ENCODE measurements at regions not wholly inside any gene's neighbourhood (a gene's known extent, or its start where the extent isn't known, plus 50 kb on each side); places are given as distances from the start of the nearest gene placed in this dataset.
"Not testable (repeated sequence)": the region's sequence is repeated elsewhere in the genome, so short reads cannot be mapped to it uniquely, and the experiment has no call there.

DNA sequence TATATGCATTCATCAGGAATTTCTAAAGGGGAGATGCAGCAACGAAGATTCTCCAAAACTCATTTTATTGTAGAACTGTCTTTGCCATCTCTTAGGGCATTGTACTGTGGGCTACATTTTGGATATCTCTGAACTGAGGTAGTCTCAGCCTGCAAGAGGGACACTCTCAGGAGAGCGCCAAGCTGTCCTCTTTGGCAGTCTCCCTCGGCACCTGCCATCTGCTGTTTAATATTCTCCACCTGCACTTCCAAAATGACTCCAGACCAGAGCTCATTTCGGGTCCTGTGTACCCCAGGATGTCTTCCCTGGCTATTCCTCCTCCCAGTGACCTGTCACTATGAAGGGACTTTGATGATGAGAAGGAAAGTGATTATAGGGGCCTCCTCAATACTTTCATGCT is 356.3 kb upstream of the C1orf174 start:
- peak; percentile 38 for DNase-seq

DNA sequence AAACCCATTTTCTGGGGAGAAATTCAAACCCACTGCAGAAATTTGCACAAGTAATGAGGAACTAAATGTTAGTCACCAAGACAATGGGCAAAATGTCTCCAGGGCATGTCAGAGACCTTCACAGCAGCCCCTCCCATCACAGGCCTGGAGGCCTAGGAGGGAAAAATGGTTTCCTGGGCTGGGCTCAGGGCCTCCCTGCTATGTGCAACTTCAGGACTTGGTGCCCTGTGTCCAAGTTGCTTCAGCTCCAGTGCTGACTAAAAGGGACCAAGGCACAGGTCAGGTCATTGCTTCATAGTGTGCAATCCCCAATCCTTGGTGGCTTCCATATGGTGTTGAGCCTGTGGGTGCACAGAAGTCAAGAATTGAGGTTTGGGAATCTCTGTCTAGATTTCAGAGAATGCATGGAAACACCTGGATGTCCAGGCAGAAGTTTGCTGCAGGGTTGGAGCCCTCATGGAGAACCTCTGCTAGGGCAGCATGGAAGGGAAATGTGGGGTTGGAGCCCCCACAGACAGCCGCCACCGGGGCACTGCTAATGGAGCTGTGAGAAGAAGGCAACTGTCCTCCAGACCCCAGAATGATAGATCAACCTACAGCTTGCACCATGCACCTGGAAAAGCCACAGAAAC is 358.2 kb upstream of the C1orf174 start:
- DNase-seq, result not testable (repeated sequence)

- DNase-seq, result no peak
These were observed 361.3 kb upstream of the C1orf174 start for GRCh38 chr1:4261327-4261726.

DNA sequence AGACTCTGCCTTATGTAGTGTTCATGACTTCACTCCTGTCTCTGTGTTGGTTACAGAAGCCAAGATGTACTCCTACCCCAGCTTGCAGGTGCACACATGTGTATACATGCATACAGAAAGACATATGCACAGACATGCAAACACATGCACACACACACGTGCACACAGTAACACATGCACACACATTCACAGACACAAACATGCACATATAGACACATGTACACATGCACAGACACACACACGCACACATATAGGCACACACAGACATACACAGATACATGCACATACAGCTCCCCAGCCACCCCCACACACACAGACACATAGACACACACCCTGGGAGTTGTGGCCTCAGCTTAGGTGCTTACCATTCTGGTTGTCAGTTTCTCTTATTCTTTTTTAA is 362.6 kb upstream of the C1orf174 start:
- DNase-seq, result no peak

- no peak for DNase-seq
These were observed 363.6 kb upstream of the C1orf174 start for GRCh38 chr1:4263699-4264098.

DNA sequence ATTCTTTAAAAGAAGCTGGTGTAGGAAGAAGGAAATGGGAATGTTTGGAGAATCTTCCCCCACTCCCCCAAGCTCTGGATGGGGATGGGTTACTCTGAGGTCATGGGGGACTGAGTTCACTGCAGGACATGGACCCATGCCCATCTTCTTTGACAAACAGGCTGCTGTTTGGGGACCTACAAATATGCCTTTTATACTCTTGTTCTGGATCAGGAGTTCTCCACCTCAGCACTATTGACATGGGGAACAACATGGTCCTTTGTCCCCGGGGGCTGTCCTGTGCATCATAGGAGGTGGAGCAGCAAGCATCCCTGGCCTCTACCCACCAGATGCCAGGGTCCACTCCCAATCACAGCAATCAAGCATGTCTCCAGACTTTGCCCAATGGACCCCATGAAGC is 365.8 kb upstream of the C1orf174 start:
- no peak for DNase-seq

- DNase-seq, result no peak
These were observed 367.5 kb upstream of the C1orf174 start for GRCh38 chr1:4267381-4268261.

GRCh38 chr1:4268262-4268888 is 368.3 kb upstream of the C1orf174 start:
- no peak for DNase-seq

GRCh38 chr1:4268889-4269284 is 368.8 kb upstream of the C1orf174 start:
- DNase-seq, result no peak

DNA sequence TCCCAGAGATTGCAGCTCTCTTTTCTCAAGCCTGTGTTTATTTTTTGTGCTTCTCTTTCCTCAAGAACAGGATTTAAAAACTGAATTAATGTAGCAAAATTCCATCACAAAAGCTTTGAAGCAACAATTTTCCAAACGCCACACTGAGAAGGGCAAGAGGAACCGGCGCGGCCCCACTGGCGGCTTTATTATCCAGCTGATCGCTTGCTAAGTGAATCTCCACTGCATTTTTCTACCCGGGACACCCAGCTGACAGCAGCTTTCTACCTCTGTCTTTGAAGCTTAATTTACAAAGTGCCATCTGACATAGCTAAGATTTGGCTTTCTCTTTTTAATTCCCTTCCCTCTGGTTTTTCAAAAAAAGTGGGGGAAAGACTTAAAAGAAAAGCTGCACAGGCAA is 369.3 kb upstream of the C1orf174 start:
- DNase-seq, result no peak

- DNase-seq, result no peak
These were observed 370.0 kb upstream of the C1orf174 start for GRCh38 chr1:4269952-4270570.

DNA sequence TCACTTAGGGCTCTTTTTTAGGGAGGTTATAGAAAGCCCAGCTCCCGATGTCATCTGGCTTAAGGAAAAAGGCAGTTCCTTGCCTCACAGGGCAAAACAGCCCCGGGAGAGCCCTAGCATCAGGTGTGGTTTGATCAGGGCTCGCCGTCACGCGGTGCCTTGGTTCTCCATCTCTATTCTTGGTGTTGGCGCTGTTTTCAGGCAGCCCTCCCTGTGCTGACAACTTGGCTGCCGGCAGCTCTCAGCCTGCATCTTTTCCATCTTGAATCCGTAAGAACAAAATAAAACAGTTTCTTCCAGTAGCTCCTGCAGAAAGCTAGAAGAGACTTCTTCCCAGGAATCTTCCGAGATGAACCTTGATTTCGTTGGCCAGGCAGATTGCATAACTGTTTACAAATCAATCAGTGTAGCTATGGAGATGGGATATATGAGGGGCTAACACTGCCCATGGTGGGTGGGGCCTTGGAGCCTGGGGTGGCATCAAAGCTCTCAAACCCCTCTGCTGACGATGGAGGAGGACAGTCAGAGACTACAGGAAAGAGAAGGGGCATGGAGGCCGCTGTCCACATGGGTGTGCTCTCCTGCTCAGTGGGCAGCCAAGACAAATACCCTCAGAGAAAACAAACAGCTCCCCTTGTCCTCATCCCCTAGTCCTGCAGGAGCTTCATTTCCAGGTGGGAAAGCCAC is 370.7 kb upstream of the C1orf174 start:
- no peak for DNase-seq

GRCh38 chr1:4271338-4271998 is 371.4 kb upstream of the C1orf174 start:
- no peak for DNase-seq

- DNase-seq, result no peak
These were observed 372.5 kb upstream of the C1orf174 start for GRCh38 chr1:4272568-4272967.

DNA sequence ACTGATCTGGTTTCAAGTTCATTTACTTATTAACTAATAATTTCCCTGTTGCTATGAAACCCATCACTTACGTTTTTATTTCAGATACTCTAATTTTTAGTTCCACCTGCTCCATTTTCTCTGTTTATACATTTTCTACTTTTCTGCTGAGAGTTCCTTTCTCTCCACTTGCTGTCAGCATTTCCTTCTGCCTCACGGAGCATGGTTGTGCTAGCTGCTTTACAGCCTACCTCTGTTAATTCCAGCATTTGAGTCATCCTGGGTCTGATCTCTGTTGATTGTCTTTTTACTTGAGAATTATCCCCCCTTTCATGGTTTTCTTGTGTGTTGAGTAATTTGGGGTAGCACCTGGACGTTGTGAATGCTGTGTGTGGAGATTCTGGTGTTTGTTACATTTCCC is 373.2 kb upstream of the C1orf174 start:
- no peak for DNase-seq

- no peak for DNase-seq
These were observed 373.7 kb upstream of the C1orf174 start for GRCh38 chr1:4273747-4274146.

DNA sequence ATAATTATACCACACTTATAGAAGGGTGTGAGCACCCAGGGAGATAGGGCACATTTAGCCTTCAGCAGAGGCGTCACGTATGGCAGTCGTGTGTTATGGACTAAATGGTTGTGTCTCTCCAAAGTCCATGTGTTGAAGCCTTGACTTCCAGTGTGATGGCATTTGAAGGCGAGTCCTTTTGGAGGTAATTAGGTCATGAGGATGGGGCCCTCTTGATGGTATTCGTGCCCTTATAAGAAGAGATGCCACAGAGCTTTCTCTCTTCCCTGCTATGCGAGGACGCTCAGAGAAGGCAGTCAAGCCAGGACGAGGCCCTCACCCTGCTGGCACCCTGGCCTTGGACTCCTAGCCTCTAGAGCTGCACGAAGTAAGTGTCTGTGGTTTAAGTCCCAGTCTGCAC is 375.0 kb upstream of the C1orf174 start:
- DNase-seq, result no peak

GRCh38 chr1:4276238-4276637 is 376.2 kb upstream of the C1orf174 start:
- no peak for DNase-seq

DNA sequence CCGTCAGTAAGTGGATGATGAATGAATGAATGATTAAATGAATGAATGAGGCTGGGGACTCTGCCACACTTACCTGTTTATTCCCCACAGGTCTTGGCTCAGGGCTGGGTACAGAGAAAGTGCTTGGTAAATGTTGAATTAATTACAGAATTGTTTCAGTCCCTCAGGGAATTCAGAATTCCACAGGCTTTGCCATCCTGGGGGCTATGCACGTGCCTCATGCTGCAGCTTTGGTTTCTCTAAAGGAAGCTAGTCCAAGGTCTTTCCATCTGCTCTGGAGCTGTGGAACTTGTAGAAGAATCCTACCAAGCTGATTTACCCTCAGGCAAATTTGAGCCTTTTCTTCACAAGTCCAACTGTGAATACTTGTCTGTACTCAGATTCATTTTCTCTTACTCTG is 376.8 kb upstream of the AJAP1 start:
- DNase-seq, result no peak

- DNase-seq, result no peak
These were observed 369.4 kb upstream of the AJAP1 start for GRCh38 chr1:4284976-4285375.

DNA sequence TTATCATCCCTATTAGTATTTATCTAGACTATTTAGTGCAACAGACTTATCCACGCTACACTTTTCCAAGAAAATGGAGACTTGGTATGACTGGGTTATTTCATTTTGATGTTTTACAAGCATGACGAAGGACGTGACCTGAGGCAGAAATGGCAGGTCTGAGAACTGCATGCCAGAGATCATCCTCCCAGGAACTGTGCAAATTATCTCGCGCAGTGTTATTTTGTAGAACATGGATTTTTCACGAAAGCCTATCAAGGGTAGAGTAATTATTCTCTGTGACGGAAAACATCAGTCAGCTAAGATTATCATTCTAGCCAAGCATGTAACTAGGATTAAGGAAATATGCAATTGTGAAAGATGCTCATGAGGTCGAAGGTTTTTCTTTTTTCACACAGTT is 361.5 kb upstream of the AJAP1 start:
- DNase-seq, result no peak

DNA sequence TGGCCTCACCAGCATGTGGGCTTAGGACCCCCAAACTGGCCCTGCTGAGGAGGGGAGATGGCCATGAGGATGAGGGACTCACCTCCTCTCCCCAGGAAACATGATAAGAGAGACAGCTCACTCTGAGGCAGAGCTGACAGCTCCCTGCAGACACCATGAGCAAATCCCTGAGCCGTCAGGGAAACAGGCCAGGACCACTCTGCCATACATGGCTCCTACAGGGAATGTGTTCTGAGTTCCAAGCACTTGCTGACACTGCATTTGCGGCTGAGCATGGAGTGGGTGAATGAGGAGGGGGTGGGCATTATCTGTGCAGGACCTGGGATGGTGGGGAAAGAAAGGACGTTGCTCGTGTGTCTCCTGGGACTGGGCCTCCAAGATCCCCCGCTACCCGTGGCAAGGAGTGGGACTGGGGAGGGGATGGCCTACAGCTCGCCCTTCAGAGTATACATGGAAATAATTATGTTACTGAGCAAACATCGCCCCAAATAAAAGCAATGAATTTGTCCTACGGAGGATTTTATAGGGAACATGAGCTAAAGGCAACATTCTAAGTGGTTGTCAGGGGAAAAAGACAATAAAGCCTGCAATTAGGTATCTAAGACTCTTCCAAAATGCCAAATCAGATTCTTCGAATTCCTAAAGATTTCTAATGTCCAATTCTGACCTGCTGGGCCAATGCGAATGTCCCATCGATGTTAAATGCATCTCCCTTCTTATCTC is 355.9 kb upstream of the AJAP1 start:
- no peak for DNase-seq
